ENCODE measurements at regions not wholly inside any gene's neighbourhood (a gene's known extent, or its start where the extent isn't known, plus 50 kb on each side); places are given as distances from the start of the nearest gene placed in this dataset.

DNA sequence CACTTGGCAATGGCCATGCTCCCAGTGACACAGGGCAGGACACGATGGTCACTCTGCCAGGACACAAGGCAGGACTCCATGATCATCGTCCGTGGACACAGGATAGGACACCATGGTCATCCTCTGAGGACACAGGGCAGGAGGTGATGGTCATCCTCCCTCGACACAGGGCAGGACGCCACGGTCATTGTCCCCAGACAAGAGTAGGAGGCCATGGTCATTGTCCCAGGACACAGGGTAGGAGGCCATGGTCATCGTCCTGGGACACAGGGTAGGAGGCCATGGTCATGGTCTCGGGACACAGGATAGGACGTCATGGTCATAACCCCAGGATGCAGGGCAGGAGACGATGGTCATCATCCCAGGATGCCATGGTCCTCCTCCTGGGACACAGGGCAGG lies 289.2 kb downstream of the TCERG1L start:
- TF ChIP-seq, protein P1, sequence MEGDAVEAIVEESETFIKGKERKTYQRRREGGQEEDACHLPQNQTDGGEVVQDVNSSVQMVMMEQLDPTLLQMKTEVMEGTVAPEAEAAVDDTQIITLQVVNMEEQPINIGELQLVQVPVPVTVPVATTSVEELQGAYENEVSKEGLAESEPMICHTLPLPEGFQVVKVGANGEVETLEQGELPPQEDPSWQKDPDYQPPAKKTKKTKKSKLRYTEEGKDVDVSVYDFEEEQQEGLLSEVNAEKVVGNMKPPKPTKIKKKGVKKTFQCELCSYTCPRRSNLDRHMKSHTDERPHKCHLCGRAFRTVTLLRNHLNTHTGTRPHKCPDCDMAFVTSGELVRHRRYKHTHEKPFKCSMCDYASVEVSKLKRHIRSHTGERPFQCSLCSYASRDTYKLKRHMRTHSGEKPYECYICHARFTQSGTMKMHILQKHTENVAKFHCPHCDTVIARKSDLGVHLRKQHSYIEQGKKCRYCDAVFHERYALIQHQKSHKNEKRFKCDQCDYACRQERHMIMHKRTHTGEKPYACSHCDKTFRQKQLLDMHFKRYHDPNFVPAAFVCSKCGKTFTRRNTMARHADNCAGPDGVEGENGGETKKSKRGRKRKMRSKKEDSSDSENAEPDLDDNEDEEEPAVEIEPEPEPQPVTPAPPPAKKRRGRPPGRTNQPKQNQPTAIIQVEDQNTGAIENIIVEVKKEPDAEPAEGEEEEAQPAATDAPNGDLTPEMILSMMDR (IDR thresholded peaks at IDR 0.05): no peak
- Histone ChIP-seq H3K4me3 (no peak overlapping the region), H3K4me1 (no peaks in the 10 kb centered on the region), H3K27ac (no peak overlapping the region), H3K27me3 (peaks cover 0 to 58% (median 28%) of the 10 kb centered on the region in 7 donors), H3K36me3 (no peaks in the 10 kb centered on the region), H3K9me3 (no peaks in the 10 kb centered on the region)
- ATAC-seq (no peak), DNase-seq (no peak)
- WGBS, 2 donors: 77 to 82% methylated on average over 10 of the region's 10 CpGs
- intact Hi-C loops (cut with DNase I): no loop called here

DNA sequence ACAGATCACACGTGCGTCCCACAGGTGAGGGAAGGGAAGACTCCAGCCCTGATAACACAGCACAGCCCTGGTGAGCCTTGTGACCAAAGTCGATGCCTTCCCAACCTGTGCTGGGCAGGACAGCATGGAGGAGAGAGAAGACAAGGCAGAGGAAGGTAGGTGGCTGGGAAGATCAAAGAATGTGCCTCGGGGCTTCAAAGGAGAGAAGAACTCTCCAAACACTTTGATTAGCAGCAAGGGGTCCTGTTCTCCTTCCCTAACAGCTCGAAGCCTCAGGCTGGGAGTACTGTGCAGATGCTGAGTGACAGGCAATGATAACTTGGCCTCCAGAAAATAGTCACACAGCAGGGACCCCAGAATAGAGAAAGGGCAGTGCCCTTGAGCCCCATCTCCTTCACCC lies 288.5 kb downstream of the TCERG1L start:
- intact Hi-C loops (cut with DNase I): no loop called here
- 36 to 47% methylated on average over 5 of the region's 5 CpGs for WGBS, 2 donors

DNA sequence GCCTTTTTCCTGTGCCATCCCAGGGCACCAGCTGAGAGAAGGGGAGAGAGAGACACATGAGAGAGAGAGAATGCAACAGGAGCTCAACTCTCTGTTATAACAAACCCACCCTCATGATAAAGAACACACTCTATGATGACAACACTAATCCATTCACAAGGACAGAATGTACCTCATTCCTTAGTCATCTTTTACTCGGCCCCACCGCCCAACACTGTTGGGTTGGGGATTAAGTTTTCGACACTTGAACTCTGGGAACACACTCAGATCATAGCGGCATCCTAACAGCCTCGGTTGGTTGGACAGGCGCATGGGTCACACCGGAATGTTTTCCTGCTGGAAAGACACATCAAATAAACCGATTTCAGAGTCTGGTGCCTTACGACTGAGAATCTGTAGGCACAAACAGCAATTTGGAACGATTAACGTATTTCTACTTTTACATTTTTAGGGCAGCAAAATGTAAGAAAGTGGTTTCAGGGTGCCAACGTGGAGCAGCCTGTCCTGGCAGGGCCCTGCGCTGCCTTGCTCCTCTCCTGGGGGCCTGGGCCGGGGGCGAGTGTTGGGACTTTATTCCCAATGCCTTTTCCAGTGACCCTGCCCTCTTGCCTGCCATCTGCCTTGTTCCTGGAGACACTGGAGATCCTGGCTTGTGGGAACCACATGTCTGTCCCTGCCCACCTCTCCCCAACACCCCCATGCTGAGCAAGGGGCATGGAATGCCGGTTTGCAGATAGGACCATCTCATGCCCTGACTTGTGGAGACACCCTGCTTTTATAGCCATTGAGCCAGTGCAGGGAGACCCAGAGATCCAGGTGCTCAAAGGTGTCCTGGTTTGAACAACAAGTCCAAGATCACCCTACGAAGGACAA lies 287.0 kb downstream of the TCERG1L start:
- 73 to 76% methylated on average over 17 of the region's 17 CpGs for whole genome bisulfite sequencing, 2 donors
- no peaks in the 10 kb centered on the region for H3K4me1 ChIP-seq
- H3K27me3 ChIP-seq: peaks cover 0 to 50% (median 28%) of the 10 kb centered on the region in 7 donors
- intact Hi-C loops (cut with DNase I): no loop called here
- TF ChIP-seq, protein P1 (IDR thresholded peaks at IDR 0.05): no peak
- no peaks in the 10 kb centered on the region for H3K36me3 ChIP-seq
- H3K4me3 ChIP-seq: no peak overlapping the region
- DNase-seq: no peak
- no peak for ATAC-seq
- H3K9me3 ChIP-seq: no peaks in the 10 kb centered on the region
- no peak overlapping the region for H3K27ac ChIP-seq

More for the DNA sequence above, 288.5 kb downstream of the TCERG1L start:
- Histone ChIP-seq H3K4me3 (no peak overlapping the region), H3K27ac (no peak overlapping the region), H3K36me3 (no peaks in the 10 kb centered on the region), H3K9me3 (no peaks in the 10 kb centered on the region), H3K4me1 (no peaks in the 10 kb centered on the region), H3K27me3 (peaks cover 0 to 58% (median 28%) of the 10 kb centered on the region in 7 donors)
- DNase-seq (no peak), ATAC-seq (no peak)
- TF ChIP-seq, protein P1 (IDR thresholded peaks at IDR 0.05): no peak

DNA sequence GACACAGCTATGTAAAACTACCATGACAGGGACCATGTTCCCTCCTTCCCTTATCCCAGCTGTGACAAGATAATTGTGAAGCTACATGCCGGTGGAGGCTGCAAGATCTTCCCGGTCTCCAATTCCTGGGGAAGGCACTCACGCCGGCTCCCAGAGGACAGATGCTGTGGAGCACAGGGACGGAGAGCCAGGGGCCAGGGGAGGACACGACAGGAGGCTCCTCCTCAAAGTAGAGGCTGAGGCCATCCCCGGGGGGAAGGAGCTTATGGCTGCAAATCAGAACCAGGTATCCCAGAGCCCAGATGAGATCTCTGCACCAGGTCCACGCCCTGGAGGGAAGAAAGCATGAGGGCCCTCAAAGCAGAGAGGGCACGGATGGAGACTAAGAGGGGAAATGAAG lies 286.2 kb downstream of the TCERG1L start:
- H3K36me3 ChIP-seq: no peaks in the 10 kb centered on the region
- intact Hi-C loops (cut with DNase I): no loop called here
- DNase-seq: no peak
- no peaks in the 10 kb centered on the region for H3K9me3 ChIP-seq
- TF ChIP-seq, protein P1 (IDR thresholded peaks at IDR 0.05): no peak
- 79 to 84% methylated on average over 9 of the region's 9 CpGs for WGBS, 2 donors
- no peak overlapping the region for H3K27ac ChIP-seq
- no peak for ATAC-seq
- peaks cover 0 to 50% (median 28%) of the 10 kb centered on the region in 7 donors for H3K27me3 ChIP-seq
- no peaks in the 10 kb centered on the region for H3K4me1 ChIP-seq
- H3K4me3 ChIP-seq: no peak overlapping the region
